Spleen (tissue), 11 donors: ENCODE measurements at regions not wholly inside any gene's neighbourhood (a gene's known extent, or its start where the extent isn't known, plus 50 kb on each side); places are given as distances from the start of the nearest gene placed in this dataset.

Source experiments
- DNase-seq: peaks from one replicate; pipeline ENCODE4 v3.0.0-alpha.2; 2020
- H3K27ac ChIP-seq, 8 donors: fragments of 200-600 bp; sonication (generic) in 7 of 8; 1 replicate in 4 of 8; 2 replicates in 4 of 8; pipeline versions ENCODE4 v1.5.0 to v1.8.0; 2016 to 2021; ENCODE audit warnings: inconsistent platforms in 4 of 8, mild to moderate bottlenecking in 4 of 8, moderate library complexity in 1 of 8
- H3K27me3 ChIP-seq, 7 donors: fragments of 200-600 bp; sonication (generic) in 6 of 7; replicated peaks in 1 of 7; 1 replicate in 4 of 7; 2 replicates in 3 of 7; pipeline versions ENCODE4 v1.5.0 to v1.8.0; 2016 to 2021; ENCODE audit warnings: inconsistent platforms in 3 of 7, mild to moderate bottlenecking in 1 of 7
- H3K36me3 ChIP-seq, 6 donors: fragments of 200-600 bp; sonication (generic) in 5 of 6; 1 replicate in 4 of 6; 2 replicates in 2 of 6; pipeline versions ENCODE4 v1.5.0 to v1.8.0; 2016 to 2021; ENCODE audit warnings: inconsistent platforms in 2 of 6
- H3K4me1 ChIP-seq, 6 donors: fragments of 200-600 bp; sonication (generic) in 5 of 6; 1 replicate in 3 of 6; 2 replicates in 3 of 6; pipeline versions ENCODE4 v1.5.0 to v1.8.0; 2016 to 2021; ENCODE audit warnings: inconsistent platforms in 3 of 6
- H3K4me3 ChIP-seq, 8 donors: fragments of 200-600 bp; sonication (generic) in 7 of 8; 1 replicate in 4 of 8; 2 replicates in 4 of 8; pipeline versions ENCODE4 v1.5.0 to v1.8.0; 2016 to 2021; ENCODE audit warnings: inconsistent platforms in 4 of 8, mild to moderate bottlenecking in 4 of 8, moderate library complexity in 2 of 8
- H3K9me3 ChIP-seq, 8 donors: fragments of 200-600 bp; sonication (generic) in 7 of 8; 1 replicate in 4 of 8; 2 replicates in 4 of 8; pipeline versions ENCODE4 v1.5.0 to v1.8.0; 2016 to 2021; ENCODE audit warnings: inconsistent platforms in 4 of 8
- POLR2A ChIP-seq, 3 donors: fragments of 450-650 bp; IDR thresholded peaks; one replicate each; pipeline ENCODE4 v1.5.1; 2017; ENCODE audit warnings: antibody characterized with exemption in 3 of 3, mild to moderate bottlenecking in 1 of 3
- POLR2AphosphoS5 ChIP-seq, 3 donors: sonication (generic); formaldehyde crosslinking; IDR thresholded peaks; one replicate each; pipeline ENCODE4 v1.5.1; 2017; ENCODE audit warnings: antibody characterized with exemption in 3 of 3
- WGBS, 5 donors: extraction: QIAGEN DNeasy Blood & Tissue Kit in 3 of 5; methylation state at CpG; one replicate each; pipeline versions ENCODE4 v1.1.5 to v1.1.7; 2013 to 2018; 5-methylcytosine and 5-hydroxymethylcytosine counted together
- intact Hi-C: fragments of 100-400 bp; cut with DNase I; formaldehyde crosslinking; loops from one replicate; pipeline ENCODE4 v1.15.0; 2023; ENCODE audit warnings: low total_unique reads
- TF ChIP-seq, protein P1 (sequence below), 11 experiments: fragments of 200-600 bp in 7 of 11; fragments of 450-650 bp in 4 of 11; sonication (generic) in 4 of 11; IDR thresholded peaks in 8 of 11; conservative IDR thresholded peaks in 3 of 11; 1 replicate in 7 of 11; 2 replicates in 4 of 11; pipeline versions ENCODE4 v1.4.0 to v1.8.0; 2016 to 2021; ENCODE audit warnings: antibody characterized with exemption in 11 of 11, inconsistent platforms in 4 of 11, mild to moderate bottlenecking in 1 of 11
- donor health status: healthy with polysubstance abuse.
- donor health status: DM: no; HTN: no; CAD: no; lungs with moderate emphysema.
- donor health status: DM: no; HTN: no; CAD: no.
- donor health status: Bipolar disorder and iron deficiency.
- donor health status: healthy.
- donor health status: DM: no; HTN: no; CAD: no.
- donor health status: DM: yes; HTN: yes; CAD: no.

DNA sequence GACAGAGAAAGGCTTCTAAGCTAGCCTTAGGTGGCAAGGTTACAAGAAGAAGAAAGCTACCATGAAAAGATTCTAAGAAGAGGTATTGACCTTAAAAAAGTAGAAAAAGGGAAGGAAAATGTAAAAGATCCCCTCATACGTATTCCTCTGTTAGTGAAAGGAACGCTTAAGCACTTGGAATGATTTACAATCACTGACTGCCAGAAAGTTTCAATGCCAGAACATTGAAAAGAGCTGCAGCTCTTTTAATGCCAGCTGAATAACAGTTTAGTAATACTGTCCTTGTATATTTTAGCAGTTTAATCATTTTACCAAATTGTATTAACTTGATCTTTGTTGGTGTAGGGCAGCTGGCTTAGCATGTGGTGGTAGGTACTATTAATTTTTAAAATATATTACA, 650.7 kb downstream of the FAM181B start:
- TF ChIP-seq, protein P1, sequence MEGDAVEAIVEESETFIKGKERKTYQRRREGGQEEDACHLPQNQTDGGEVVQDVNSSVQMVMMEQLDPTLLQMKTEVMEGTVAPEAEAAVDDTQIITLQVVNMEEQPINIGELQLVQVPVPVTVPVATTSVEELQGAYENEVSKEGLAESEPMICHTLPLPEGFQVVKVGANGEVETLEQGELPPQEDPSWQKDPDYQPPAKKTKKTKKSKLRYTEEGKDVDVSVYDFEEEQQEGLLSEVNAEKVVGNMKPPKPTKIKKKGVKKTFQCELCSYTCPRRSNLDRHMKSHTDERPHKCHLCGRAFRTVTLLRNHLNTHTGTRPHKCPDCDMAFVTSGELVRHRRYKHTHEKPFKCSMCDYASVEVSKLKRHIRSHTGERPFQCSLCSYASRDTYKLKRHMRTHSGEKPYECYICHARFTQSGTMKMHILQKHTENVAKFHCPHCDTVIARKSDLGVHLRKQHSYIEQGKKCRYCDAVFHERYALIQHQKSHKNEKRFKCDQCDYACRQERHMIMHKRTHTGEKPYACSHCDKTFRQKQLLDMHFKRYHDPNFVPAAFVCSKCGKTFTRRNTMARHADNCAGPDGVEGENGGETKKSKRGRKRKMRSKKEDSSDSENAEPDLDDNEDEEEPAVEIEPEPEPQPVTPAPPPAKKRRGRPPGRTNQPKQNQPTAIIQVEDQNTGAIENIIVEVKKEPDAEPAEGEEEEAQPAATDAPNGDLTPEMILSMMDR (IDR thresholded peaks at IDR 0.05 in 8 of 11, conservative IDR thresholded peaks at IDR 0.05 in 3 of 11): no peak
- TF ChIP-seq POLR2AphosphoS5 (IDR thresholded peaks at IDR 0.05) (no peak), POLR2A (IDR thresholded peaks at IDR 0.05) (no peak)
- DNase-seq: no peak
- no peaks in the 10 kb centered on the region for H3K27me3 ChIP-seq
- no peak overlapping the region for H3K27ac ChIP-seq
- no peaks in the 10 kb centered on the region for H3K36me3 ChIP-seq
- H3K4me1 ChIP-seq: no peaks in the 10 kb centered on the region
- no peak overlapping the region for H3K4me3 ChIP-seq
- intact Hi-C loops: no loop called here
- 12 to 30% (median 17%) methylated on average over 2 of the region's 2 CpGs for WGBS, 5 donors
- H3K9me3 ChIP-seq: no peaks in the 10 kb centered on the region

DNA sequence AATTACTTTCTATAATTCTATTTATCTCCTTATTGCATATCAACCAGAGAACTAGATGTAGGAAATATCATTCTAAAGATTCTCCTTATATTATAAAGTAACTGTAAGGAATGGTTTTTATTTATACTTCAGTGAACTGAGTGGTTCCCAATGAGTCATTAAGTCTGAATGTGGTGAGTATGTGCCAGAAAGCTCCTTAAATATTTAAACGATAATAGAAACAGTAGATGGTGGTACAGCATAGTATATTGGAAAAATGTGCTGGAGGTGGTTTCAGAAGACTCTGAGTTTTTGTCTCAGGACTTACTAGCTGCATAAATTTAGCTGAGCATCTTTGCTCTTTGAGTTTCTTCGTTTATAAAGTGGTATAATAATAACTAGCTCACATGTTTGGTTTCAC, 653.5 kb downstream of the FAM181B start:
- Histone ChIP-seq H3K9me3 (no peaks in the 10 kb centered on the region), H3K27me3 (no peaks in the 10 kb centered on the region), H3K27ac (no peak overlapping the region), H3K36me3 (no peaks in the 10 kb centered on the region), H3K4me1 (no peaks in the 10 kb centered on the region), H3K4me3 (no peak overlapping the region)
- TF ChIP-seq, protein P1 (IDR thresholded peaks at IDR 0.05 in 8 of 11, conservative IDR thresholded peaks at IDR 0.05 in 3 of 11): no peak
- TF ChIP-seq POLR2AphosphoS5 (IDR thresholded peaks at IDR 0.05): no peak
- TF ChIP-seq POLR2A (IDR thresholded peaks at IDR 0.05): no peak
- DNase-seq: no peak
- 68 to 85% (median 70%) methylated on average over 2 of the region's 2 CpGs for WGBS, 5 donors
- intact Hi-C loops: no loop called here

DNA sequence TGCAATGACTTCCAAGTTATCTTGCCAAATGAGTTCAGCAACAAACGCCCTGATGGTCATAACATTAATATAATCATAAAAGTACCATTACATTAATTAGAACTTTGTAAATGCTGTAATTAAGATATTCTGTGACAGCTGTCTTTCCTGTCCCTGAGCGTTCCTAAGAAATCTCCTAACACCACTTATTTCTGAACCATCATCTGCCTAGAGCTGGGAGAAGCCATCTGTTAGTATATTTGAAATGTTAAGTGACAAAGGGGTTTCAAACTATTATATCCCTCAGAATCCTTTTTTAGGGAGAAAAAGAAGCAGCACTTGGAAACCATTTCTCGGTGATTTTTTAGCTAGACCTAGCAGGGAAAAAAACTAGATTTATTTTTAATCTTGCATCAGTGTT, 657.5 kb downstream of the FAM181B start:
- WGBS, 5 donors: 74 to 85% (median 78%) methylated on average over 3 of the region's 3 CpGs
- intact Hi-C loops: no loop called here
- no peak overlapping the region for H3K4me3 ChIP-seq
- no peak for DNase-seq
- H3K9me3 ChIP-seq: no peaks in the 10 kb centered on the region
- H3K27ac ChIP-seq: no peak overlapping the region
- H3K4me1 ChIP-seq: no peaks in the 10 kb centered on the region
- no peaks in the 10 kb centered on the region for H3K36me3 ChIP-seq
- TF ChIP-seq POLR2AphosphoS5 (IDR thresholded peaks at IDR 0.05) (no peak), POLR2A (IDR thresholded peaks at IDR 0.05) (no peak)
- TF ChIP-seq, protein P1 (IDR thresholded peaks at IDR 0.05 in 8 of 11, conservative IDR thresholded peaks at IDR 0.05 in 3 of 11): no peak
- no peaks in the 10 kb centered on the region for H3K27me3 ChIP-seq

DNA sequence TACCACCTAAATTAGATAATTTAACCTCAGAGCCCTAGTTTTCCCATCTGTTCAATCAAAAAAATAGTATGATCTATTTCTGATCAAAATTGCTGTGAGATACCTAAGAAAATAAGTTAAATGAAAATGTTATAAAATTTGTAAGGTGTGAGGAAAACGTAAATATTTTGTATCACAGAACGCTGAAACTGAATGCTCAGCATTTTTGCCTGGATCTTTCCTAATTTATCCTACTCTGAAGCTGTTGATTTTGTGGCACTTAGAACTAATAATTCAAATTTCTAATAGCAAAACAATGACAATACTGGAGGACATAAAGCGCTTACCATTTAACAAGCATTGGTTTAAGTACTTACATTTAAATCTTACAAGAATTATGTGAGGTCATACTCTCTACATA, 674.2 kb downstream of the FAM181B start:
- H3K36me3 ChIP-seq: no peaks in the 10 kb centered on the region
- no peaks in the 10 kb centered on the region for H3K27me3 ChIP-seq
- no peaks in the 10 kb centered on the region for H3K4me1 ChIP-seq
- no peak overlapping the region for H3K27ac ChIP-seq
- H3K4me3 ChIP-seq: no peak overlapping the region
- no peaks in the 10 kb centered on the region for H3K9me3 ChIP-seq
- TF ChIP-seq POLR2AphosphoS5 (IDR thresholded peaks at IDR 0.05) (no peak), POLR2A (IDR thresholded peaks at IDR 0.05) (no peak)
- TF ChIP-seq, protein P1 (IDR thresholded peaks at IDR 0.05 in 8 of 11, conservative IDR thresholded peaks at IDR 0.05 in 3 of 11): no peak
- 88 to 98% (median 89%) methylated on average over 3 of the region's 3 CpGs for WGBS, 5 donors
- no peak for DNase-seq
- intact Hi-C loops: no loop called here
